RPMI8226 (cell line): ENCODE measurements at regions not wholly inside any gene's neighbourhood (a gene's known extent, or its start where the extent isn't known, plus 50 kb on each side); places are given as distances from the start of the nearest gene placed in this dataset.

Experiments used
- DNase-seq: peaks from one replicate; pipeline ENCODE4 v3.0.0-alpha.2; 2015

- DNase-seq, result no peak
Measured at GRCh38 chr14:42140831-42141279, 534.2 kb downstream of the LRFN5 start.

- DNase-seq, result no peak
Measured at GRCh38 chr14:42140001-42140400, 533.3 kb downstream of the LRFN5 start.

- DNase-seq, result no peak
Measured at GRCh38 chr14:42138406-42138805, 531.7 kb downstream of the LRFN5 start.

- no peak for DNase-seq
Measured at GRCh38 chr14:42130815-42131214, 524.1 kb downstream of the LRFN5 start.

GRCh38 chr14:42123526-42123925 is 516.9 kb downstream of the LRFN5 start:
- DNase-seq, result no peak

- DNase-seq, result no peak
Measured at GRCh38 chr14:42113358-42114069, 506.8 kb downstream of the LRFN5 start.

- DNase-seq, result no peak
Measured at GRCh38 chr14:42112108-42112507, 505.4 kb downstream of the LRFN5 start.

GRCh38 chr14:42111355-42111754 is 504.7 kb downstream of the LRFN5 start:
- DNase-seq, result no peak

GRCh38 chr14:42110167-42110566 is 503.5 kb downstream of the LRFN5 start:
- peak; percentile 24 for DNase-seq

GRCh38 chr14:42095155-42095554 is 488.5 kb downstream of the LRFN5 start:
- no peak for DNase-seq

GRCh38 chr14:42090122-42090521 is 483.4 kb downstream of the LRFN5 start:
- no peak for DNase-seq

GRCh38 chr14:42079911-42080310 is 473.2 kb downstream of the LRFN5 start:
- DNase-seq, result no peak

GRCh38 chr14:42078345-42078744 is 471.7 kb downstream of the LRFN5 start:
- DNase-seq, result no peak

GRCh38 chr14:42070031-42070430 is 463.4 kb downstream of the LRFN5 start:
- no peak for DNase-seq

GRCh38 chr14:42057111-42057510 is 450.4 kb downstream of the LRFN5 start:
- no peak for DNase-seq

GRCh38 chr14:42047421-42048055 is 440.9 kb downstream of the LRFN5 start:
- DNase-seq, result no peak

- no peak for DNase-seq
Measured at GRCh38 chr14:42045383-42045782, 438.7 kb downstream of the LRFN5 start.

- no peak for DNase-seq
Measured at GRCh38 chr14:42028607-42029006, 421.9 kb downstream of the LRFN5 start.

- DNase-seq, result no peak
Measured at GRCh38 chr14:42027271-42027670, 420.6 kb downstream of the LRFN5 start.

GRCh38 chr14:42023452-42023851 is 416.8 kb downstream of the LRFN5 start:
- DNase-seq, result no peak

- DNase-seq, result no peak
Measured at GRCh38 chr14:42014301-42014700, 407.6 kb downstream of the LRFN5 start.

GRCh38 chr14:42013559-42013958 is 406.9 kb downstream of the LRFN5 start:
- no peak for DNase-seq

GRCh38 chr14:42013153-42013552 is 406.5 kb downstream of the LRFN5 start:
- no peak for DNase-seq

- DNase-seq, result no peak
Measured at GRCh38 chr14:42011221-42011620, 404.5 kb downstream of the LRFN5 start.

- DNase-seq, result no peak
Measured at GRCh38 chr14:42004321-42004720, 397.6 kb downstream of the LRFN5 start.
